CD4-positive, alpha-beta T cell treated with Interleukin-2 at 100 ng/mL for 4 hours (primary cell): ENCODE measurements at regions not wholly inside any gene's neighbourhood (a gene's known extent, or its start where the extent isn't known, plus 50 kb on each side); places are given as distances from the start of the nearest gene placed in this dataset.

Source experiments
- DNase-seq: peaks from one replicate; pipeline ENCODE4 v3.0.0-alpha.2; 2020; ENCODE audit warnings: low spot score

DNA sequence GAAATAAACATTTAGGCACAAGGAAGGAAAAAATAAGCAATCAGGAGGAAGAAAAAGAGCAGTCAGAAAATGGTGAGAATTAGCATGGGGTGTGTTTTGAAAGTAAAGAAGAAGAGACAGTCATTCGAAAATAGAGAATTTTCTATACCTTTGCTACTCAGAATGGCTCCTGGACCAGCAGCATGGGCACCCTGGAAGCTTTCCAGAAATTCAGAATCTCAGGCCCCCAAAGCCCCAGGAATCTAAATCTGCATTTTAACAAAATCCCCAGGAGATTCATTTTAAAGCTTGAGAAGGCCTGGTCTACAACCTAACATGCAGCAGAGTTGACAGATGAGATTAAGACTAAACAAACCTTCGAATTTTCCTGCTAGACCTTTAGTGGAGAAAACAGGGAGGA is 131.2 kb upstream of the HDAC9 start:
- no peak for DNase-seq

DNA sequence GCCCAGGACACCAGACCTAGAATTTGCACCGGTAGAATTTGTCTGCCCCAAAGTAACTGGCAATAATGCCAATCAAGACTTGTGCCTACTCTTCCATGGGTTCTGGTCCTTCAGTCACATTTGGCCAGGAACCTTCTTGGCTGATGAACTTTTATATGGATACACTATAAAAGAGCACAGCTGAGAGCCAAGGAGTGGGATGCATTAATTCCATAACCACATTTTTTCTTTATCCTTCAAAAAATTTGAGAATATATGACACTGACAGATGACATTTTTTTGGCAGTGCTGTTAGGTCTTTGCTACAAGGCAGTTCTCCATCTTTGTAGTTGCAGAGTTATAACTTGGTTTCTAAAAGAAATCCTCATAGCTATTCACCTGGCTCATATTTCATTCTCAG is 129.2 kb upstream of the HDAC9 start:
- no peak for DNase-seq

DNA sequence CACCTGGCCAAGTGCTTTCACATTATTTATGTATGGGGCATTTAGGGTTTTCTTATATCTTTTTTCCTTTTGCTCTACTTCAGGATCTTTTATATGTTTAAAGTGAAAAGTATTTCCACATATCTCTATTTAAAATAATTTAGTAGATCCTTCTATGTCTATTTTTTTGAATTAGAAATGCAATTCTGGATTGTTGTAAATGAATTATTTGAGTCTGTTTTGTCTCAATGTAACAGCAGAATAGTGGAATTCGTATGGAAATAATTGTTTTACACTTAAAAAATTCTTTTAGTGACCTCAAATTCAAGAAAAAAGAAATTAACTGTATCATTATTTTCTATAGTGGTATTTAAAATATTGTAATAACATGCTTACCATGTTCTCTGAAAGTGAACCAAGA is 126.5 kb upstream of the HDAC9 start:
- DNase-seq: no peak

DNA sequence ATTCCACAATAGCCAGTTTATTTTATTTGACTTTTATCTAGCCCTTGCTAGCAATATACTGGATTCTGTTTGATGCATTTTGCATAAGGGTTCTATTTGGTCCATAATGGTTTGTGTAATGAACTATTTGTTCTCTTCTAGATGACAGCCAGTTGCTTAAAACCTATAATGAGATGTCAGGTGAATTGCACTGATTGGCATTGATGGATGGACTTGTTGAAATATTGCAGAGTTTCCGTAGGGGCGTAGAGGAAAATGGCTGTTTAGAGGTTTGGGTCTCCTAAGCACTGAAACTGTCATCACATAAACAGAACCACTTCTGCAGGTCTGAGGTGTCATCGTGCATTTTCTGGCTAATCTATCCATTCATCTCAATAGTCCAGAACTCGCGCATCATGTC is 124.9 kb upstream of the HDAC9 start:
- no peak for DNase-seq

DNA sequence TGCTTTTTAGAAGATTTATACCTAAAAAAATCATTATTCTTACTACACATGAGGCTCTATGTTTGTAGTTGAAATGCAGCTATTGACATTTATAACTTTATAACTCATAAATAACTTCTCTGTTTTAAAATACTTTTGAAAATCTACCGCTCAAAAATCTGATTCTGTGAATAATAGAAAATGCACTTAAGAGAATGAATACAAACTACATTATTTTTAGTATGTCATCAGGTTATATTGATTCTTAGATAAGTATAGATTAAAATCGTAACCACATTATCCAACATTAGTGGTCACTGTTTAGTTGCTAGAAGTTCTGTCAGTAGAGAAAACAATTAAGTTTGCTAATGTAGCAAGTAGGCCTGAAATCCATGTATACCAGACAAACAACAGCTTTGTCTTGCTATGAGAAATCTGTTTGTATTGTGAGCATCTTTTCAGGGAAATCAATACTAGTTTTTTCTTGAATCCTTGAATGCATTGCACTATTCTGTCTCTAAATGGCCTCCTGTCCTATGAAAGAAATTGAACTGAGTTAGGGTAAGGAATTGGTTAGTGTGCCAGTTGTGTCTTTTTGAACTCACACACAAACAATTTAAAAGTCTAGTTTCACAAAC is 116.5 kb upstream of the HDAC9 start:
- no peak for DNase-seq

DNA sequence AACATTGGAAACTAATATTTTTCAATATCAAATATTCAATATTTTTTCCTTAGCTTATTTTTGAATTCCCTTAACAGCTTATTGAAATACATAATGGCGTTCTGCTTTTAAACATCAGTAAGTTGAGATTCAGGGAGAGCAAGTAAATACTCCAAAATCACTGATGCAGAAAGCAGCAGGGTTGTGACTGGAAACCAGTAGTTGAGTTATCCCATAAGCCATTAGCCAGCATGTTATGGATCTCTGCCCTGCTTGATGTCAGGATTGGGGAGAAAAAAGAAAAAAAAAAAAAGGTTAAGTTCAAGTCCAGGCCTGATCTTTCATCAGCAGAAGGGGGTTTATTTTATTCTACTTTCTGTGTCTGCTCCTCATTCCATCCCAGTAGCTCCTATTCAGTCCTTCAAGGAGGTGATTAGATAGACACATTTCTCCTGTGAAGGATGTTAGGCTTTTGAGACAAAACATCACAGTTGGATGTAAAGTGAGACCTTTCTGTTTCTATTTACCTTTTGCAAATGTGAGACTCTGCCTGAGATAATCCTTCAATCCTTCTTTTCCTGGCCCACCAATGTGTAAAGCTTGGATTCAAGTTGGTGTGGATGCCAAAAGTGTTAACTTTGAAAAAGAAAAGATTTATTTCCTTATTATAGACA is 110.9 kb upstream of the HDAC9 start:
- DNase-seq: no peak

DNA sequence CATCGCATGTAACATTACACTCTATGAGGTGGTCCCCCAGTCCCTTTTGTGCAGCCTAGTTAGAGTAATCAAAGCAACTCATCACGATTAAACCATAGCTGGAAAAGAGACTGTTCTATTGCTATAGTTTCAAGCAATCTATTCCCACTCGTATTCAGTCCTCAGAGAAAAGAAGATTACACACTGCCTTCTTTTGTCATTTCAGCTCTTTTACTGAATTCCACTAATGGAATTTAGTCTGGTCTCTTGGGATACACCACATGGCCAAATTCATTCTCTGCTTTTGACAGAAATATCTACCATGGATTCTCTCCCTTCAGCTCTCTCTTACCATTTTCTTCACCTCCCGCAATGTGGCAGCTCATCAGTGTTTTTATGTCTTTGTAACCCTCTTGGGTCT is 108.9 kb upstream of the HDAC9 start:
- DNase-seq: no peak

DNA sequence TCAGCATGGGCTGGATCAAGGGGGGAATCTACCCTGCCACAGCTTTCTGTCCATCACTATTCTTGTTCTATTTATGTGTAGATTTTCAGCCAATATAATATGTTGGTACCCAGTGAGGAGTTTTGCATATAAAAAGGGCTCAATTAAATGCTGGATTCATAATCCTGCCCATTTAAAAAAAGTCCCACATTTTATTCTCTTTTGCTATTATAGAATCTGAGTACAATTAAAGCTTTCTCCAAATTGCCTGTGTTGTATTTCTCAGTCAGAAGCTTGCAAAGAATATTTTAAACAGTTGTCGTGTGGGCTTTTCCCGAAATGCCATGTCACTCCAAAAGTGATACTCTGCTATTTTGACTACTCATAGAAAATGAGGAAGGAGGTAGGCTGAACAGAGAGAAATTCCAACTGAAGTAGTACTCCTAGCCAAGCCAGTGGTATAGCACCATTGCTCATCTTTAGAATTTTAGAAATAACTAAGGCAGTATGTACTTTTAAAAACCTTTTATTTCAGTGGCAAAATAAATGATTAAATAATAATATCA is 108.3 kb upstream of the HDAC9 start:
- no peak for DNase-seq

DNA sequence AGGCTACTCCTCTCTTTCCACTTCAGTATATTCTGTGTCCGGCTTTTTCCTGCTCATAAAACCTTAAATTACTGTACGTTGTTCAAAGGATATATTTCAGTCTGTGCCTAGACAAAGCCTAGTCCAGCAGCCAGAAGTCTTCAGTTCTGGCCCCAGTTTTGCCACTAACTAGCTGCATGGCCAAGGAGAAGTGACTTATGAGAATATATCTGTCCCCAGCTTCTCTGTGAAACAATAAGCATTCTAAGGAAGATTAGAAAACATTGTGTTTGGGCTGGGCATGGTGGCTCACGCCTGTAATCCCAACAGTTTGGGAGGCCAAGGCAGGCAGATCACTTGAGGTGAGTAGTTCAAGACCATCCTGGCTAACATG is 105.0 kb upstream of the HDAC9 start:
- DNase-seq: no peak

DNA sequence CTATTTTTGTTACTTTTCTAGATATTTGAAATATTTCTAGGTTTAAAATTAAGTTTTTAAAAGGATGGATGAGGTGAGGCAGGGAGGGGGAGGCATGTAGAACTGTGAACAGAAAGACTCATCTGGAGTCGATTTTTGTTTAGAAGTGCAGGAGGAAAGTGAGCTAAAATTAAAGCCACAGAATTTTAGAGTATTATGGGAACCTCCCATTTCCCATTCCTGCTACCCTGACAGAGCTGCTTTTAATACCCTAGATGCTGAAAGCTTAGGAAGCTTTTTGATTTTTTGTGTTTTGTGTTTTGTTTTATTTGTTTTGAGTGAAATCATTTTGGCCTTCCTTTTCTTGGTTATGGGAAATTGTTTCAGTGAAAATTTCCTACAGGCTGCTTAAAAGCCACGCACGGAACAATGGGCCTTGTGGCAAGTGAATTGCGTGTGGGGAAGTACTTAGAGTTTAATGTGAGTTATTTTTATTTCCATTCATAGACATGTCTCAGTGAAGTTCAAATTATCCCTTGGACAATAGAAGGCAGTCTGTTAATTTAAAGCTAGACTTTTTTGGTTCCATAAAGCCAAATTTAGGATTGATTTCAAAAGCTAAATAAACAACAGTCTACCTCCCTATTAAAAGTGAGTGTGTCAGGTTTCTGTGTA is 102.0 kb upstream of the HDAC9 start:
- DNase-seq: no peak

DNA sequence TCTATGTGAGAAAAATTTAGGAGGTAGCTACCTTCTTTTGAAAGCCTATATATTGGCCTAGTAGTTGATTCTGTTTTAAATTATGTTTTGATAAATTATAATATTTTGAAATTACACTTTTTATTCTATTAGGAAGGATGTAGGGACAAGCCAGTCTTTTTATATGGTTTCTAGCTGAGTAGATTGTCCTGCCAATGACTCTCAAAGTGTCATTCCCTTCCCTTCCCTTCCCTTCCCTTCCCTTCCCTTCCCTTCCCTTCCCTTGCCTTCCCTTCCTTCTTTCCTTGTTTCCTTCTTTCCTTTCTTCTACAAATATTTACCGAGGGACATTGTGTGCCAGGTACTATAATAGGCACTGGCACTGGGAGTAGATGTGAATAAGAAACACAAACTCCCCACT is 99.7 kb upstream of the HDAC9 start:
- no peak for DNase-seq

DNA sequence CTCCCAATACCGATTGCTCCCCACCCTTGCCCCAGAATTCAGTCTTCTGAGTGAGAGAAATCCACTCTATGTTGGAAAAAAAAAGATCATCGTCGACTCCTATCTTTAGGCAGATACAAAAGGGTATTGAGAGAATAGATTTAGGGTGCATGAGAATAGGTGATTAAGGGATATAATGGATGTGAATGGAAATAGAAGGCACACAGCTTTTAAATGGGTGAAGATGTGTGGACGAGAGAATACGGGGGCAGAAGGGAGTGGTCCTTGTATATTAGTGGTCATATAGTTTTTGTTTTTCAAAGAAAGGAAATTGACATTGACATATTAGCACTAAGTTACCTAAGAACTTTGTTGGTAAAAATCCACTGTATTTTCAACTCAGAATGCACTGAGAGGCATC is 98.6 kb upstream of the HDAC9 start:
- no peak for DNase-seq

DNA sequence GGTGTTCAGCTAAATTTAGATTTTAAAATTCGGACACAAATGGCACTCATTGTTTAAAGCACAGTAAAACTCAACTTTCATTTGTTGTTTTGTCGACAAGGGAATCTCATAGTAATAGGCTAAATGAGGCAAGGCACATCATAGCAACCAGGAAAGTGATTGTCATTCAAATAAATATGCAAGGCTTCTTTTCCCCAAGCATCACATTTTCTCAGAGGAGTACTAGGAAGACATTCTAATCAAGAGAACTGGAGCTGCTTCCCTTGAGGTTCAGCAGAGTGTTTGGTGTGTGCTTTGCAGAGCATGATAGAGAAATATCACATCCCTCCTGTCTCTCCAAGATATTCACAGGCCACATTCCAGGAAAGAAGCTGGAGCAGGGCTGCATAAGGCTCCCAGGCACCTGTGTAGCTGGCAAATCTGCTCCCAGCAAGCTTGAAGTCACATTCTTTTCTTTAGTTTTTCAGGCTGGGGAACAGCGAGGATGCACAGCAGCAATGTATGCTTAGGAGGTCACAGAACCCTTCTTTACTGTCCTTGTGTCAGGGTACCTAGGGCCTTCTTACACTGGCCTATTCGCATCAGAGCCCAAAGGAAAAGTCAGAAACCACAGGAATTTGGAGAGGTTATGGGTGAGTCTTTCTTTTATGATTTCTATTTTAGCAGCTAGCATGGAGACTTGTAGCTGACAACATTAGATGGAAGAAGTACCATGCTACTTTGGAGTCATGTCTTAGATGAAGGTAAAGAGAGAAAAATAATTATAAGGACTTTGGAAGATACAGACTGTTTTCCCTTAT is 95.9 kb upstream of the HDAC9 start:
- no peak for DNase-seq

DNA sequence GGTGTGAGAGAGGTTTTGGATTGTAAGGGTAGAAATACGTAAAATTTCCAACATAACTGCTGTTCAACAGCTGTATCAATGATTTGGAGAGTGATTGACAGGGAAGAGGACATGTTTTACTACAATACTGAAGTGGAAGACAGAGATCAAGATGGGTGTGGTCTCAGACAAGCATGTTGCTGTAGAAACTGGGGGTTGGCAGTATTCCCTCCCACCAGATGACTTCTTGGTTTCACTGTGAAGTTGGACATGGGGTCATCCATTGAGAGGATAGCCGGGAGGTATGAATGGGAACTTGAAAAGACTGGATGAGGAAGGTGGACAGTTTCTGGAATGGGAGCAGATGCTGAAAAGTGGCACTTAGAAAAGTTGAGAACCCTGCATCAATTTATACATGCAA is 95.3 kb upstream of the HDAC9 start:
- no peak for DNase-seq

DNA sequence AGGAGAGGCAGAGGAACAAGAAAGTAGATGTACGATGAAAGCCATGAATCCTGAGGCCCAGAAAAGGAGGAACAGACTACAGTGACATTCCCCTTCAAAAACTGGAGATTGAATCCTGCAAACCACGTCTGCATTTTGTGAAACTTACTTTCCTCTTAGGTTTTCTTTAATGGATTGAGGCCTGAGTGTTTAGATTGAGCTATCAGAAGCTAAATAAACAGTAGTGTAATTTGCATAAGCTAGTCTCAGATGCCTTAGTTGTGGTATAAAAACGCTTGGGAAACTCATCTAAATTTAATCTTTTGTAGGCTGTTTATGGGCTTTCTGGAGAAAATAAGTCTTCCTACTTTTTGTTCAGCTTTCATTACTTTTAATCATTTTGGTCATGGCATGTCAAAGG is 94.8 kb upstream of the HDAC9 start:
- DNase-seq: no peak

DNA sequence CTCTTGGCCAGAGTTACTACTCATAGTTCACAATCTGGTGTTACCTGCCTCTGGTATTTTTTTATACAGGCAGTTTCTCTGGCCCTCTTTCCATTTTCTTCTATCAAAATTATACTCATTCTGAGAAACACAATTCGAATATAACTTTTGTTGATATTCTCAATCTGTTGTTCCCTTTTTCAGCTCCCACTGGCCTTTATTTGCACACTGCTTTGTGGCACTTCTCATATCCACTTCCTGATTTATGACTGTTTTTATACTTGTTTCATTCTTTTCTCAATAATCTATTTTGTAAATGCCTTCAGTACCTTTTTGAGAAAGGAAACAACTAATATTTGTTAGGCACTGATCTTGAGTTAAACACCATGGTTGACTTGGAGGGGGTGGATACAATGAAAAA is 93.8 kb upstream of the HDAC9 start:
- DNase-seq: no peak

DNA sequence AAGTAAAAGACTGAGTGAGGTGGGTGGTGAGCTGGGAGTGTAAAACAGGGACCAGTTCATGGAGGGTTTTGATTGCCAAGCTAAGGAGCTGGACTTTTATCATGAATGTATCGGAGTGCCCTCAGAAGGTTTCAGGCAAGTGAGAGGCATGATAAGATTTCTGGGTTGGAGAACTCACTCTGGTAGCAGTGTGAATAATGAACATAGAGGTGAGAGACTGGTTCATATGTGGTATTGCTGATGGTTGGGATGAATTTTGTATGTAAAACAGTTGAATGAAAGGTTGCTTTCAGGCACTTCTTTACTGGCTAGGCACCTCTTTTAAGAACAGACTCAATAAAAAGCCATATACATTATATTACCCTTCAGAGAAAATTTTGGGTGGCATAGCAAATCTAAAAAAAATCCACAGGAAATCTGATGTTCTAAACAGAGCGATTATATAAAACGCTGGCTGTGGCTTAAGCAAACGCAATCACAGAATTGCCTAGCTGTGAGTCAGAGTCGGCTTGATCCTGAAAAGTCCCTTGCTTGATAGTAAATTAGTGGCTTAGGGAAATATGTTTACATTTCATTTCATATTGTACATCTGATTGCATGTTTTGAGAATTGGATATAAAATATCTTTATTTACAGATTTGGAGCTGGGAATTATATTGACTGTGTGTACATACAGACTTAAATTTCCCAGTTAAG is 92.9 kb upstream of the HDAC9 start:
- no peak for DNase-seq

DNA sequence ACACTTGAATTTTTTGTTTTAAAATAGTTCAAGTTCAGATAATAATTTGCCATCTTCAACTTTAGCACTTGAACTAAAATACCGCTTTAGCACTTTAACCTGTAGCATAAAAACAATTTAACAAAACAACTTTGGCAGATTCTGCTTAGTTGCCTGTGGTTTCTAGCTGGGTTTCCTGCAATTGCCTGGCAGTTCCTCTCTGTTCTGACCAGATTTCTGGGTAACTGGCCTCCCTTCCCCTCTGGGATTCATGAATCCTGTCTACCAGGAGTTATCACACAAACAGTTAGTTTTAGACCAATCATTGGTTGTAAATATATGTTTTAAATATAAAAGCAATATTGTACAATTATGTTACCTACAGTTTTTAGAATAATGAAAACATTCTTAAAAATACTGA is 89.8 kb upstream of the HDAC9 start:
- DNase-seq: no peak

DNA sequence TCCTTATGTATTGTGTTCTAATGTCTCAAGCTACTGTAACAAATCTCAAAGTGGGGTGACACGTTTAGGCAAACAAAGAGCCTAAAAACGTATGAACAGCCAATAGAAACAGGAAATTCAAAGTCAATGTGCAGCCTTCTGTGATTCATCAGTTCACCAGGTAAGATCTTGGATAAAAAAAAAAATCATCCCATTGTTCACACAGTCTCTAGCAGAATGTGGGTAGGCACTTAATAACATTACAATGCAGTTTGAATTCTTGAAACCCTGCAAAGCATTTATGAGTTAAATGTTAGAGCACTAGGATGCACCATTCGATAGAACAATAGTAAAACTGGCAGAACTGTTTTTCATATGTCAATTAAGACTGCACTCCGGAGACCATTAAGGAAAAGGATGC is 88.2 kb upstream of the HDAC9 start:
- DNase-seq: no peak

DNA sequence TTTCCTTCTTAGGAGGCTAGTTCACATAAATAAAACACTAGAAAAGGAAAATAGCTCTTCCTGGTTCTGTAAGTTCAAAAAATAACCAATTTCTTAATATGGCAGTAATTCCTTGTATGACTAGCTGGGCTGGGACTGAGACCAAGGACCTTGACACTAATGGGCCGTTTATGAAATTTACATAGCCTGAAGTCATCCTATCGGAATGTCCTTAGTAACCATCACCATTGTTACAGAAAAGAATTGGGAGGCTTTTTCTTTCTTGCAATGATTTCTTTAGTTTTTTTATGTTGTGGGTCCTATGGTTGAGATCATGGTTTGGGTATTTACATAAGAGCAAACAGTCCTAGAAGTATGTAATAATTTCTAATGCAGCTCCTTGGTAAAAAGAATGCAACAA is 87.1 kb upstream of the HDAC9 start:
- no peak for DNase-seq

DNA sequence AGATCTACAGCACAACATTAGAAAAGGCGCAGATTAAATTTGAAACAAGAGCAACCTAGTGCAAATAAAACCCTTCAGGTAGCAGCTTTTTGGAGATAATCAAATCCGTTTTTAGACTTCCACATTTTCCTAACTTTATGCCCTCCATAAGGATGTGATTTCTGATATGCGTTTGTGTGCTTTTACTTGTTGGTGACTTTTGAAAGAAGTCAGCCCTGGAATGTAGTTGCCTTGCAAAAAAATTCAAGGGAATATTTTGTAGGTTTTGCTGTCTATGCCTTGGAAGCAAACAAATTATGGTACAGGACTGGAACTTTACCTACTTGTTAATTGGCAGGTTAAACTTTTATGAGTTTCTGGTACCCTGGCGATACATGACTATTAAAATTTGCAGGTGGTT is 86.7 kb upstream of the HDAC9 start:
- no peak for DNase-seq

DNA sequence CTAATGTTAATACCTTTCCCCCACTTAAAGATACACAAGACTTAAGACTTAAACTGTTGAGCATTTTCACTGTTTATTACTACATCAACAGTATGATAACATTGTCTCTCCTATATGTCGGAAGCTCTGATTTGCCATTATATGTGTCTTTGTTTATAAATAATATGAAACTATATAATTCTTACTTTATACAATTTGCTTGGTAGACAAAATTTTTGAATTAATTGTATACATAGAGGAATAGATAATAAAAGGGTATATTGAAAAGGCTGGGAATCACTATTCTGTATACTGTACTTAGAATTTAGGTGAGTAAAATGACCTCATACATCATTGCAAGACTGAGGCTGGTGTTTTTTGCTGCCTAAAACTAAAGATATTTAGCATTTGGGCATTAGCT is 82.1 kb upstream of the HDAC9 start:
- no peak for DNase-seq
